Chondrocyte (in vitro differentiated cells): ENCODE measurements at regions not wholly inside any gene's neighbourhood (a gene's known extent, or its start where the extent isn't known, plus 50 kb on each side); places are given as distances from the start of the nearest gene placed in this dataset.

ENCODE experiments used
- DNase-seq: peaks from one replicate; pipeline ENCODE4 v3.0.0; 2021; ENCODE audit warnings: mixed read lengths, low spot score
- H3K27ac Mint-ChIP-seq: one replicate; pipeline ENCODE4 v1.8.0; 2021; ENCODE audit warnings: mild to moderate bottlenecking, moderate library complexity, mixed read lengths; ENCODE audit not compliant: unreplicated experiment
- H3K27me3 Mint-ChIP-seq: 2 replicates; pipeline ENCODE4 v1.8.0; 2021; ENCODE audit warnings: low read depth, mixed read lengths
- H3K36me3 Mint-ChIP-seq: 2 replicates; pipeline ENCODE4 v1.8.0; 2021; ENCODE audit warnings: low read depth, mixed read lengths
- H3K4me1 Mint-ChIP-seq: 2 replicates; pipeline ENCODE4 v1.8.0; 2021; ENCODE audit warnings: low read depth, mild to moderate bottlenecking, mixed read lengths
- H3K4me3 Mint-ChIP-seq: one replicate; pipeline ENCODE4 v1.8.0; 2021; ENCODE audit warnings: mild to moderate bottlenecking, moderate library complexity, mixed read lengths; ENCODE audit not compliant: unreplicated experiment
- H3K9me3 Mint-ChIP-seq: 2 replicates; pipeline ENCODE4 v1.8.0; 2021; ENCODE audit warnings: low read depth, mixed read lengths
- CTCF ChIP-seq: fragments of 200-600 bp; sonication (generic); IDR thresholded peaks from 2 replicates; pipeline ENCODE4 v1.5.0; 2021; ENCODE audit warnings: antibody characterized with exemption, mild to moderate bottlenecking, moderate library complexity

GRCh38 chr18:61248589-61248988 lies 84.6 kb upstream of the CDH20 start:
- Mint-ChIP-seq H3K4me3 (no peak overlapping the region), H3K9me3 (no peaks in the 10 kb centered on the region), H3K27ac (no peak overlapping the region), H3K4me1 (no peaks in the 10 kb centered on the region), H3K27me3 (peaks cover 12% of the 10 kb centered on the region), H3K36me3 (no peaks in the 10 kb centered on the region)
- DNase-seq, result no peak
- no peak for TF ChIP-seq CTCF

- no peaks in the 10 kb centered on the region for H3K36me3 Mint-ChIP-seq
- no peak overlapping the region for H3K27ac Mint-ChIP-seq
- peaks cover 11% of the 10 kb centered on the region for H3K27me3 Mint-ChIP-seq
- H3K4me1 Mint-ChIP-seq, result no peaks in the 10 kb centered on the region
- TF ChIP-seq CTCF, result no peak
- no peaks in the 10 kb centered on the region for H3K9me3 Mint-ChIP-seq
- H3K4me3 Mint-ChIP-seq, result no peak overlapping the region
- DNase-seq, result no peak
Measured at GRCh38 chr18:61256291-61256690, 76.9 kb upstream of the CDH20 start.

GRCh38 chr18:61261870-61262269 lies 71.4 kb upstream of the CDH20 start:
- no peaks in the 10 kb centered on the region for H3K4me1 Mint-ChIP-seq
- H3K4me3 Mint-ChIP-seq, result no peak overlapping the region
- no peak for DNase-seq
- peaks cover 3% of the 10 kb centered on the region for H3K9me3 Mint-ChIP-seq
- H3K27me3 Mint-ChIP-seq, result peaks cover 13% of the 10 kb centered on the region
- no peaks in the 10 kb centered on the region for H3K36me3 Mint-ChIP-seq
- no peak overlapping the region for H3K27ac Mint-ChIP-seq
- TF ChIP-seq CTCF, result no peak

DNA sequence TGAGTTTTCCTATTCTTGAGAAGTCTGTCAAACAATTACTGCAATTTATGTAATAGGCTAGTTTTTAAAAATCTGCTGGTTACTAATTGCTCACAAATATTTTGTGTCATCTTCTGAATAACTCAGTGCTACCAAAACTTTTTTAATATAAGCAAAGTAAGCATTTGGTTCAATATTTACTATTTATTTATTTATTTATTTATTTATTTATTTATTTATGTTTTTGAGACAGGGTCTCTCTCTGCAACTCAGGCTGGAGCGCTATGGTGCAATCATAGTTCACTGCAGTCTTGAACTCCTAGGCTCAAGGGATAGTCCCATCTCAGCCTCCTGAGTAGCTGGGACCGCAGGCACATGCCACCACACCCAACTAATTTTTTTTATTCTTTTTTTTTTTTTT lies 60.4 kb upstream of the CDH20 start:
- DNase-seq, result no peak
- TF ChIP-seq CTCF, result no peak
- Mint-ChIP-seq H3K4me3 (no peak overlapping the region), H3K27me3 (peaks cover 13% of the 10 kb centered on the region), H3K9me3 (no peaks in the 10 kb centered on the region), H3K27ac (no peak overlapping the region), H3K36me3 (no peaks in the 10 kb centered on the region), H3K4me1 (no peaks in the 10 kb centered on the region)

DNA sequence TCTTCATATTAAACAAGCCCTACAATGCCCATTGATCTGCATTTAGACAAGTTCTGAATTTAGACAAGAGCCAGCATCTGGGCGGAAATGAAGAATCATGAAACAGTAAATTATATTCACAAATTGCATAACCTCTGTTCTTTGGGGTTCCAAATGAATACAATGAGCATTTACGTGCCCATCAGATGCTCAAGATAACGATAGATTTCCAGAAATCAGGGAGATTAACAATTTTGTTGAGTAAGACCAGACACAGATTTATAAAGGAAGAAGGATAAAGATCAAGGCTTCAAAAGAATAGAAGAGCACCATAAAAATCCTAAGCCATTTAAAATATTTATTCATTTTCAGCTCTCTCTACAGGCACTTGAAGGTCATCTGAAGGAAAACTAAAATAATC lies 59.7 kb upstream of the CDH20 start:
- Mint-ChIP-seq H3K9me3 (no peaks in the 10 kb centered on the region), H3K27ac (no peak overlapping the region), H3K4me1 (no peaks in the 10 kb centered on the region), H3K27me3 (peaks cover 17% of the 10 kb centered on the region), H3K36me3 (no peaks in the 10 kb centered on the region), H3K4me3 (no peak overlapping the region)
- no peak for DNase-seq
- TF ChIP-seq CTCF, result no peak
